COLO829 (cell line): ENCODE measurements at regions not wholly inside any gene's neighbourhood (a gene's known extent, or its start where the extent isn't known, plus 50 kb on each side); places are given as distances from the start of the nearest gene placed in this dataset.
A peak's percentile ranks its signal among the peaks of the same experiment; 100 is the strongest.
"Not testable (repeated sequence)": the region's sequence is repeated elsewhere in the genome, so short reads cannot be mapped to it uniquely, and the experiment has no call there.

Source experiments
- DNase-seq: peaks from one replicate; pipeline ENCODE4 v3.0.0; 2012; ENCODE audit warnings: low spot score

GRCh38 chr2:176569574-176569973 lies 300.3 kb downstream of the MTX2 start:
- no peak for DNase-seq

GRCh38 chr2:176573612-176574483 lies 304.6 kb downstream of the MTX2 start:
- DNase-seq = no peak

- no peak for DNase-seq
Observed at GRCh38 chr2:176574484-176575236, 305.4 kb downstream of the MTX2 start.

- no peak for DNase-seq
Observed at GRCh38 chr2:176575237-176575744, 306.0 kb downstream of the MTX2 start.

GRCh38 chr2:176577054-176577453 lies 307.8 kb downstream of the MTX2 start:
- no peak for DNase-seq

- not testable (repeated sequence) for DNase-seq
Observed at GRCh38 chr2:176578292-176578691, 309.1 kb downstream of the MTX2 start.

GRCh38 chr2:176579608-176580007 lies 310.4 kb downstream of the MTX2 start:
- DNase-seq = no peak

GRCh38 chr2:176581557-176582165 lies 312.4 kb downstream of the MTX2 start:
- no peak for DNase-seq

- no peak for DNase-seq
Observed at GRCh38 chr2:176582176-176582575, 312.9 kb downstream of the MTX2 start.

- DNase-seq = peak; percentile 70
Observed at GRCh38 chr2:176582990-176583481, 313.8 kb downstream of the MTX2 start.

- no peak for DNase-seq
Observed at GRCh38 chr2:176583607-176584006, 314.4 kb downstream of the MTX2 start.

GRCh38 chr2:176584333-176584732 lies 315.1 kb downstream of the MTX2 start:
- DNase-seq = peak; percentile 19

GRCh38 chr2:176585291-176585690 lies 316.0 kb downstream of the MTX2 start:
- no peak for DNase-seq

- DNase-seq = no peak
Observed at GRCh38 chr2:176585791-176586190, 316.5 kb downstream of the MTX2 start.

GRCh38 chr2:176589287-176589686 lies 320.0 kb downstream of the MTX2 start:
- peak; percentile 36 for DNase-seq

- DNase-seq = no peak
Observed at GRCh38 chr2:176589825-176590440, 320.7 kb downstream of the MTX2 start.

GRCh38 chr2:176592216-176592615 lies 323.0 kb downstream of the MTX2 start:
- DNase-seq = no peak

- DNase-seq = no peak
Observed at GRCh38 chr2:176595986-176596385, 326.7 kb downstream of the MTX2 start.

GRCh38 chr2:176597916-176598315 lies 328.7 kb downstream of the MTX2 start:
- DNase-seq = no peak

- DNase-seq = no peak
Observed at GRCh38 chr2:176598351-176598750, 329.1 kb downstream of the MTX2 start.

GRCh38 chr2:176599796-176600485 lies 330.7 kb downstream of the MTX2 start:
- DNase-seq = no peak
